Islet of Langerhans (tissue), 1 donor: ENCODE measurements at regions not wholly inside any gene's neighbourhood (a gene's known extent, or its start where the extent isn't known, plus 50 kb on each side); places are given as distances from the start of the nearest gene placed in this dataset.

Source experiments
- FAIRE-seq: peaks from one replicate; lab custom pipeline; 2011; peaks lifted over from hg19 to GRCh38; lab: Jason Lieb, UNC

- FAIRE-seq: no peak
These were observed 315.9 kb upstream of the TBL1XR1 start for GRCh38 chr3:177512945-177513814.

- FAIRE-seq: no peak
These were observed 316.7 kb upstream of the TBL1XR1 start for GRCh38 chr3:177513815-177514610.

- FAIRE-seq: no peak
These were observed 317.6 kb upstream of the TBL1XR1 start for GRCh38 chr3:177514611-177515499.

GRCh38 chr3:177515786-177516157 is 318.5 kb upstream of the TBL1XR1 start:
- FAIRE-seq: no peak

GRCh38 chr3:177516158-177517011 is 319.1 kb upstream of the TBL1XR1 start:
- no peak for FAIRE-seq

GRCh38 chr3:177517906-177518305 is 320.6 kb upstream of the TBL1XR1 start:
- no peak for FAIRE-seq

GRCh38 chr3:177519588-177519987 is 322.3 kb upstream of the TBL1XR1 start:
- no peak for FAIRE-seq

GRCh38 chr3:177521305-177521704 is 324.0 kb upstream of the TBL1XR1 start:
- FAIRE-seq: no peak

GRCh38 chr3:177522051-177522450 is 324.8 kb upstream of the TBL1XR1 start:
- FAIRE-seq: no peak

GRCh38 chr3:177523067-177523675 is 325.9 kb upstream of the TBL1XR1 start:
- FAIRE-seq: peak; percentile 93

GRCh38 chr3:177523872-177524438 is 326.7 kb upstream of the TBL1XR1 start:
- peak; percentile 65 for FAIRE-seq

- FAIRE-seq: no peak
These were observed 327.5 kb upstream of the TBL1XR1 start for GRCh38 chr3:177524742-177525141.

- no peak for FAIRE-seq
These were observed 328.1 kb upstream of the TBL1XR1 start for GRCh38 chr3:177525414-177525813.

- no peak for FAIRE-seq
These were observed 328.9 kb upstream of the TBL1XR1 start for GRCh38 chr3:177525987-177526712.

- FAIRE-seq: no peak
These were observed 329.9 kb upstream of the TBL1XR1 start for GRCh38 chr3:177527182-177527581.

- no peak for FAIRE-seq
These were observed 331.2 kb upstream of the TBL1XR1 start for GRCh38 chr3:177528306-177529070.

- no peak for FAIRE-seq
These were observed 331.8 kb upstream of the TBL1XR1 start for GRCh38 chr3:177529071-177529550.

GRCh38 chr3:177529716-177530335 is 332.5 kb upstream of the TBL1XR1 start:
- FAIRE-seq: no peak

- no peak for FAIRE-seq
These were observed 333.6 kb upstream of the TBL1XR1 start for GRCh38 chr3:177530908-177531307.
